T-helper 1 cell treated with Interleukin-12 subunit alpha and Interleukin-12 subunit beta and Interleukin-4 antibody, amounts not matched to agents 30 ng/mL and 1 ng/mL, for 36 hours (primary cell): ENCODE measurements at regions not wholly inside any gene's neighbourhood (a gene's known extent, or its start where the extent isn't known, plus 50 kb on each side); places are given as distances from the start of the nearest gene placed in this dataset.

Experiments used
- intact Hi-C: fragments of 100-400 bp; cut with micrococcal nuclease; formaldehyde crosslinking; loops from one replicate; pipeline ENCODE4 v1.15.1; 2024

GRCh38 chrY:21146331-21146730 lies 364.8 kb upstream of the RBMY1B start:
- intact Hi-C loops, result no loop called here

GRCh38 chrY:21149971-21150370 lies 361.2 kb upstream of the RBMY1B start:
- intact Hi-C loops, result no loop called here

DNA sequence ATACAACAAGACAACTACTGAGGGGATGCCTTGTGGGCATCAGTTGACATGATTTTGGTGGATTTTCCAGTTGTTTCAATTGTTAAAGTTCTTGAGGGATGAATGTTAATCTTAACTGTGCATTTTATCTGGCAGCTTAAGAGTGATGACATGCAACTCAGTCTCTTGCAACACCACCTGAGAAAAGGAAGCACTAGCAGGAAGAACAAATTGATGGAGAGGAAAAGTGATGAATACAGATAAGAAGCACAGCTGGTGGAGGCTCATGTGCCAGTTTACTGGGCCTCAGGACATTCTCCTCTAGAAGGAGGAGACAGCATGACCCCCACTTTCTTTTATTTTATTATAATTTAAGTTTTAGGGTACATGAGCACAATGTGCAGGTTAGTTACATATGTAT lies 341.3 kb upstream of the RBMY1B start:
- intact Hi-C loops, result no loop called here

GRCh38 chrY:21174697-21175463 lies 336.3 kb upstream of the RBMY1B start:
- intact Hi-C loops, result no loop called here

- intact Hi-C loops, result no loop called here
These were observed 335.6 kb upstream of the RBMY1B start for GRCh38 chrY:21175505-21175904.

GRCh38 chrY:21177306-21177800 lies 333.8 kb upstream of the RBMY1B start:
- intact Hi-C loops, result no loop called here

DNA sequence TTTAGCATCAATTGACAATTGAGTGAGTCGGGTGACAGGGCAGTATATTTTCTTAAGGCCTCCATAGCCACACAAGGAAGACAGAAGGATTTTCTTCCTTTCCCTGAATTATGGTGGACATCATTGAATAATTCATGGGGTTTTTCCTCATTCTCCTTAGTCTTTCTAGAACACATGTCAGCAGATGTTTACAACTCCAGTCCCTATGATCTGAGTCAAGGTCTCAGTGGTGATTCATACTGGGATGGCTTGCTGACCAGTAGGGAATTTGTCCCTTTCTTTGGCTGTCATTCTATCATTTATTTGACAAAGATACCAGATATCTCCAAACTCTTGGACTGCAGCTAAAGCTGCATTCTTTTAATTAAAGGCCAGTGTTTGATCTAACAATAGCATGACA lies 332.9 kb upstream of the RBMY1B start:
- intact Hi-C loops, result no loop called here

GRCh38 chrY:21180921-21181320 lies 330.2 kb upstream of the RBMY1B start:
- intact Hi-C loops, result loop anchor here (1.0 to 10.0 kb wide), 9 partner anchors 56 to 604 kb away; partner anchors contain the start of gene EIF1AY

- intact Hi-C loops, result loop anchor here (5.0 to 10.0 kb wide), 6 partner anchors 53 to 607 kb away; partner anchors contain the start of gene EIF1AY
These were observed 326.9 kb upstream of the RBMY1B start for GRCh38 chrY:21184271-21184670.

GRCh38 chrY:21185419-21186105 lies 325.6 kb upstream of the RBMY1B start:
- intact Hi-C loops, result loop anchor here (10.0 kb wide), 3 partner anchors 151 to 371 kb away; no protein-coding TSS in a partner anchor

DNA sequence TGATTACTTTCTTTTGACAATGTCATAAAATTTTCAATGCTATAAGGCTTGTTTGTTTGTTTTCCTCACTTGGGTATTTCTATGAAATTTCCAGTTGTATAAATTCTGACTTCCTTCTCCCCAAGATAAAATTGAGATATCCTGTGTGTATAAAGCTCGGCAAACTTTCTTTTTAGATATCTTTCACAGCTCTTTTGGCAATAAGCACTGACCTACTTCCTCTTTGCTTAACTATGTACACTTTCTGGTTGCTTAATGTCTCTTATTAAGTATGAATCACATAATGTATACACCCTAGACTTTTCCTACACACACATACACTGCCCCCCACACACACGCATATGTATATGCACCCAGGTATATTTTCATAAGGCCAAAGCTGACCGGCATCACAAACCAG lies 318.4 kb upstream of the RBMY1B start:
- intact Hi-C loops, result loop anchor here (10.0 kb wide), 1 partner anchor 192 kb away; no protein-coding TSS in a partner anchor

DNA sequence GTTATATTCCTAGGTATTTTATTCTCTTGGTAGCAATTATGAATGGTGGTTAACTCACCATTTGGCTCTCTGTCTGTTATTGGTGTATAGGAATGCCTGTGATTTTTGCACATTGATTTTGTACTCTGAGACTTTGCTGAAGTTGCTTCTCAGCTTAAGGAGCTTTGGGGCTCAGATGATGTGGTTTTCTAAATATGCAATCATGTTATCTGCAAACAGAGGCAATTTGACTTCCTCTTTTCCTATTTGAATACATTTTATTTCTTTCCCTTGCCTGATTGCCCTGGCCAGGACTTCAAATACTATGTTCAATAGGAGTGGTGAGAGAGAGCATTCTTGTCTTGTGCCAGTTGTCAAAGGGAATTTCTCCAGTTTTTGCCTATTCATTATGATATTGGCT lies 310.9 kb upstream of the RBMY1B start:
- intact Hi-C loops, result no loop called here

- intact Hi-C loops, result no loop called here
These were observed 283.3 kb upstream of the RBMY1B start for GRCh38 chrY:21227849-21228248.

GRCh38 chrY:21240221-21240620 lies 270.9 kb upstream of the RBMY1B start:
- intact Hi-C loops, result loop anchor here (1.0 to 10.0 kb wide), 7 partner anchors 8 to 1673 kb away; partner anchors contain the start of gene KDM5D

DNA sequence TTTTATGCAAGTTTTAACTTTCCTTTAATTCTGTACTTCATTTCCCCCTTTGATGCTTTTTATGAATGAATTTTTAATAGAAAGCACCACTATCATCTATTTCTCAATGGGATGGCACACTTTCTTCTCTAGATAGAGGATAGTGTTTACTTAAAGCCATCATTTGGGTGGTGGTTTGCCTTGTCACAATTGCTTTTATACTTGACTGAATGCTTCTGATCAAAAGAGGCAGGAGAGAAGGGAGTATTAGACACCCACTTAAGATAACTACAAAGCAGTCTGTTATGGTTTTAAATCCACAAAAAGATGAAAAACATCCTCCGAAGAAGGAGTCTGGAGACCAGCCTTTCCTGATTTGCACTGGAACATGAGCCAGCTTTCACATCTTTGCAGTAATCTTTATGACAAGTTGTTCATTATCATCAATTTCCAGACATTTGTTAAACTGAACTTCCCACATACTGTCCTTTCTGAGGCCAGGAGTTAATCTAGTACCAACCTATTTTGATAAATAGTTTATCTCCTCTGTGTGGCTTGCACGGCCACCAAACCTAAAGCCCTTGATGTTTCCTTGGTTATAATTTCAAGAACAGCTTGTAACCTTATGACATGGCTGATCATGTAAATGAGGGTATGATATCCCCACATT lies 270.4 kb upstream of the RBMY1B start:
- intact Hi-C loops, result loop anchor here (1.0 to 10.0 kb wide), 7 partner anchors 8 to 1674 kb away; partner anchors contain the start of gene KDM5D

DNA sequence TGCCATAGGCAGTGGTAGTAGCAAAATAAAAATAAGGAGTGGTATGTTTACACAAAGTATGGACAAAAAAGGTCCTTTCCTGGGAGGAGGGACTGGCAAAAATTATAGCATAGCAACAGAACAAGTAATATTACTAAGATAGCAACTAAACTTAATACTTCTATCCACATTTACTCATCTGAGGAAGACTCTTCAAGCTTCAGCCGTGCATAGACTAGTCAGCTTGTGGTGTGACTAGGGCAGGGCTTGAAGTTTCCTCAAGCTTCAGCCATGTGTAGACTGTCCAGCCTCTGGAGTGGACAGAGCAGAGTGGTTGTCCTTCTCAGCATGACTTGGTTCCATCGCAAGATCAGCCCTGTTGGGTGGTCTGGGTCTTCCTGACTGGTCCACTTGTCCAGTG lies 268.3 kb upstream of the RBMY1B start:
- intact Hi-C loops, result loop anchor here (10.0 kb wide), 2 partner anchors 568 to 1498 kb away; partner anchors contain the start of gene KDM5D

GRCh38 chrY:21246780-21247179 lies 264.4 kb upstream of the RBMY1B start:
- intact Hi-C loops, result loop anchor here (5.0 to 10.0 kb wide), 6 partner anchors 109 to 1502 kb away; partner anchors contain the start of genes EIF1AY and KDM5D

DNA sequence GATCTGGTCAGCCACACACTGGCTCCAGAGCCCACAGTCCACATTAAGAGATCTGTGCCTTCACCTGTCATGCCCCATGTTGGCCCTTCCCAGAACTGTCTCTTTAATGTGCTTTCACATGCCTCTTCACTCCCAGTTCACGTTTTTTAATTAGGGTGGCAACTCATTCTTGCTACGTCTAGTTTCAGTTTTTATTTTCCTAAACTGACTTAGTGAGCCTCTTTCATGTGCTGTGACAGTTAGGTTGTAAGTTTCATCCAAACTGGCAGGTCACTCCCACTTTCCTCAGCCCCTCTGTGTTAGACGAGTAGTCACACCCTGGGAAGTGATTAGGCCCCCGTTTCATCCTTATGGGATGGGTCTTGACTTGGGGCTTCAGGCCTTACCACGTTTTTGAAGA lies 262.5 kb upstream of the RBMY1B start:
- intact Hi-C loops, result loop anchor here (1.0 to 10.0 kb wide), 8 partner anchors 8 to 1504 kb away; partner anchors contain the start of genes EIF1AY and KDM5D

- intact Hi-C loops, result loop anchor here (2.0 kb wide), 1 partner anchor 13 kb away; no protein-coding TSS in a partner anchor
These were observed 257.5 kb upstream of the RBMY1B start for GRCh38 chrY:21253455-21254248.

DNA sequence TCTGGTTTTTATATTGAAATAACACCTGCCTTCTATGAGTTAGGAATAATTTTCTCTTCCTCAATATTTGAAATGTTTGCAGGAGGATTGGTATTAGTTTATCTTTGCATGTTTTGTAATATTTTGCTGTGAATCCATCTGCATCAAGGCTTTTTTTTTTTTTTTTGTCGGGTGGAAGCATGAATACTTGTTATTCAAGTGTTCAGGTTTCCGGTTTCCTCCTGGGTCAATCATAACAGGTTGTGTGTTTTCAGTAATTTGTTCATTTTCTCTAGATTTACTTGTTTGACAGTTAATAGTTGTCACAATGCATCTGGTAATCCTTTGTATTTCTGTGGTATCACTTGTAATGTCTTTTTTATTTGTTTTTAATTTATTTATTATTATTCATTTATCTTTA lies 256.7 kb upstream of the RBMY1B start:
- intact Hi-C loops, result loop anchor here (2.0 kb wide), 1 partner anchor 14 kb away; no protein-coding TSS in a partner anchor
